DND-41 (cell line): ENCODE measurements at regions not wholly inside any gene's neighbourhood (a gene's known extent, or its start where the extent isn't known, plus 50 kb on each side); places are given as distances from the start of the nearest gene placed in this dataset.

Experiments
- ATAC-seq: fragments of 200-7000 bp; cut with Tn5 transposase; 3 replicates; pipeline ENCODE4 v1.9.1; 2021; ENCODE audit warnings: low read depth; ENCODE audit not compliant: insufficient read depth
- DNase-seq: peaks from one replicate; pipeline ENCODE4 v3.0.0-alpha.2; 2020
- H2AFZ ChIP-seq: 2 replicates; pipeline ENCODE4 v1.6.0; 2012; ENCODE audit warnings: low read depth, low read length
- H3K27ac ChIP-seq: 2 replicates; pipeline ENCODE4 v1.5.1; 2012; ENCODE audit warnings: low read length, inconsistent platforms
- H3K27me3 ChIP-seq: fragments of 200-600 bp; sonication (generic); 2 replicates; pipeline ENCODE4 v1.6.0; 2012; ENCODE audit warnings: low read length, mild to moderate bottlenecking, inconsistent platforms; ENCODE audit not compliant: insufficient read depth, poor library complexity
- H3K36me3 ChIP-seq: 2 replicates; pipeline ENCODE4 v1.5.1; 2012; ENCODE audit warnings: low read length, inconsistent platforms; ENCODE audit not compliant: insufficient read depth
- H3K4me1 ChIP-seq: 2 replicates; pipeline ENCODE4 v1.5.1; 2012; ENCODE audit warnings: mild to moderate bottlenecking, low read length; ENCODE audit not compliant: insufficient read depth
- H3K4me2 ChIP-seq: 2 replicates; pipeline ENCODE4 v1.6.0; 2012; ENCODE audit warnings: mild to moderate bottlenecking, moderate library complexity, low read length, inconsistent platforms; ENCODE audit not compliant: insufficient read depth
- H3K4me3 ChIP-seq, 2 experiments: fragments of 200-600 bp in 1 of 2; shearing (Covaris generic) in 1 of 2; 2 replicates each; pipeline ENCODE4 v1.5.1; 2012 to 2016; ENCODE audit warnings: inconsistent platforms in 2 of 2, low read length in 2 of 2, mild to moderate bottlenecking in 2 of 2, low read depth in 1 of 2, moderate library complexity in 1 of 2
- H3K79me2 ChIP-seq: 2 replicates; pipeline ENCODE4 v1.6.0; 2012; ENCODE audit warnings: low read length, inconsistent platforms; ENCODE audit not compliant: insufficient read depth
- H3K9ac ChIP-seq: 2 replicates; pipeline ENCODE4 v1.6.0; 2012; ENCODE audit warnings: low read depth, mild to moderate bottlenecking, inconsistent platforms, low read length, moderate library complexity
- H3K9me3 ChIP-seq: 2 replicates; pipeline ENCODE4 v1.5.1; 2012; ENCODE audit warnings: low read length, moderate library complexity, mild to moderate bottlenecking, inconsistent platforms; ENCODE audit not compliant: insufficient read depth, severe bottlenecking
- H4K20me1 ChIP-seq: 2 replicates; pipeline ENCODE4 v1.6.0; 2012; ENCODE audit warnings: low read length; ENCODE audit not compliant: insufficient read depth
- CTCF ChIP-seq: IDR thresholded peaks from 2 replicates; pipeline ENCODE4 v1.5.1; 2012; ENCODE audit warnings: borderline replicate concordance, low read length, moderate library complexity, mild to moderate bottlenecking; ENCODE audit not compliant: poor library complexity, severe bottlenecking; ENCODE audit errors: extremely low read depth
- EZH2 ChIP-seq: IDR thresholded peaks from 3 replicates; pipeline ENCODE4 v1.6.1; 2012; ENCODE audit warnings: borderline replicate concordance, low read depth, mild to moderate bottlenecking, moderate library complexity, low read length, inconsistent platforms; ENCODE audit not compliant: severe bottlenecking

GRCh38 chr13:42490676-42491075 is 83.3 kb upstream of the TNFSF11 start:
- H4K20me1 ChIP-seq: no peaks in the 10 kb centered on the region
- no peaks in the 10 kb centered on the region for H3K79me2 ChIP-seq
- TF ChIP-seq EZH2: no peak
- no peak for TF ChIP-seq CTCF
- no peak overlapping the region for H3K27ac ChIP-seq
- no peak overlapping the region for H3K9ac ChIP-seq
- H3K36me3 ChIP-seq: no peaks in the 10 kb centered on the region
- DNase-seq: no peak
- no peak overlapping the region for H3K4me3 ChIP-seq
- H3K4me1 ChIP-seq: peaks cover 12% of the 10 kb centered on the region
- H2AFZ ChIP-seq: no peak overlapping the region
- no peaks in the 10 kb centered on the region for H3K27me3 ChIP-seq
- H3K9me3 ChIP-seq: no peaks in the 10 kb centered on the region
- ATAC-seq: no peak
- no peak overlapping the region for H3K4me2 ChIP-seq

DNA sequence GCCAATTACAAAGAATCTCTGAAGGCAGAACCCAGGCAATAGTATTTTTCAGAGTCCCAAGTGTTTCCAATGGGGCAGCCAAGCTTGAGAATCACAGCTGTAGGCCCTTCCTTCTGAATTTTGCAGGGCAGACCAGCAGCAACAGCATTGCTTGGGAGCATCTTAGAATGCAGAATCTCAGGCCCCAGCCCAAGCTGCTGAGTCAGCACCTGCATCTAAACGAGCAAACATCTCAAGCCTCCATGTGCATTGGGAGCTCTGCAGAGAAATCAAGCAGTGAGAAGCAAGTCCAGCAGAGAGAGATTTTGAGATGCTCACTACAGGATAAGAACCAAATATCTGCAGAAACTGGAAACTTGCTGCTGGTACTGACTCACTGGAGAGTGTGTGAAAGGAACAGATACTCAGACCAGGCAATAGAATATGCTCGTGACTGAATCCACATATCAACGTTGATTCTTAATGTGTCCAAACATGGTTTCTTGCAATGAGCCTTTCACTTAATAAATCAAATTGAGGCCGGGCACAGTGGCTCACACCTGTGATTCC is 81.5 kb upstream of the TNFSF11 start:
- DNase-seq: no peak
- Histone ChIP-seq H3K27me3 (no peaks in the 10 kb centered on the region), H2AFZ (no peak overlapping the region), H3K4me2 (no peak overlapping the region), H4K20me1 (no peaks in the 10 kb centered on the region), H3K9me3 (no peaks in the 10 kb centered on the region), H3K4me1 (peaks cover 12% of the 10 kb centered on the region), H3K79me2 (no peaks in the 10 kb centered on the region), H3K36me3 (no peaks in the 10 kb centered on the region), H3K27ac (no peak overlapping the region), H3K9ac (no peak overlapping the region), H3K4me3 (no peak overlapping the region)
- TF ChIP-seq CTCF: no peak
- TF ChIP-seq EZH2: no peak
- no peak for ATAC-seq

- no peaks in the 10 kb centered on the region for H3K36me3 ChIP-seq
- no peaks in the 10 kb centered on the region for H3K9me3 ChIP-seq
- no peak overlapping the region for H2AFZ ChIP-seq
- H3K79me2 ChIP-seq: no peaks in the 10 kb centered on the region
- no peak overlapping the region for H3K4me3 ChIP-seq
- H4K20me1 ChIP-seq: no peaks in the 10 kb centered on the region
- no peak overlapping the region for H3K9ac ChIP-seq
- H3K27me3 ChIP-seq: no peaks in the 10 kb centered on the region
- ATAC-seq (peak; percentile 70), DNase-seq (no peak)
- H3K4me2 ChIP-seq: no peak overlapping the region
- H3K4me1 ChIP-seq: peaks cover 12% of the 10 kb centered on the region
- TF ChIP-seq CTCF (no peak), EZH2 (no peak)
- H3K27ac ChIP-seq: no peak overlapping the region
These were observed 79.8 kb upstream of the TNFSF11 start for GRCh38 chr13:42494157-42494556.

GRCh38 chr13:42495255-42495654 is 78.7 kb upstream of the TNFSF11 start:
- Histone ChIP-seq H3K9ac (no peak overlapping the region), H3K9me3 (no peaks in the 10 kb centered on the region), H3K79me2 (no peaks in the 10 kb centered on the region), H3K4me3 (no peak overlapping the region), H3K4me1 (peaks cover 12% of the 10 kb centered on the region), H3K27ac (no peak overlapping the region), H4K20me1 (no peaks in the 10 kb centered on the region), H3K4me2 (no peak overlapping the region), H3K27me3 (no peaks in the 10 kb centered on the region), H2AFZ (no peak overlapping the region), H3K36me3 (no peaks in the 10 kb centered on the region)
- no peak for DNase-seq
- ATAC-seq: no peak
- no peak for TF ChIP-seq CTCF
- TF ChIP-seq EZH2: no peak
